ENCODE measurements at regions not wholly inside any gene's neighbourhood (a gene's known extent, or its start where the extent isn't known, plus 50 kb on each side); places are given as distances from the start of the nearest gene placed in this dataset.

GRCh38 chr2:84052913-84053312, 406.2 kb downstream of the SUCLG1 start:
- TF ChIP-seq CTCF (conservative IDR thresholded peaks at IDR 0.05), result no peak
- H3K27ac ChIP-seq, result no peak overlapping the region

DNA sequence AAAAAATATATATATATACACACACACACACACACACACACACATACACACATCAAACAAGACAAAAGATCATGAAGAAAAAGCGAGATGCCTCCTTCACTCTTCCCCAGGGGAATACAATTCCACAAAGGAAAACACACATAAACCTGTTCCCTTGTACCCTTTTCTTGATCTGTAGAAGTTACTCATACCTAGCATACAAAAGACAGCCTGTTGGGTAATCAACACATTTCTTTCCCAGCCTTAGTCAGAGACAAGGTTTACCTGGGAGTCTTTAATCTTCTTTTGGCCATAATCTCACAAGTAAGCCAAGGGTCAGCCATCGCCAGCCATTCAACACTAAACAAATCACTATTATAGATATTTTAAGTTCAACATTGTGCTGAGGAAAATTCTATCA, 407.0 kb downstream of the SUCLG1 start:
- no peak for TF ChIP-seq CTCF (conservative IDR thresholded peaks at IDR 0.05)
- no peak overlapping the region for H3K27ac ChIP-seq

- no peak for TF ChIP-seq CTCF (conservative IDR thresholded peaks at IDR 0.05)
- H3K27ac ChIP-seq, result no peak overlapping the region
Measured at GRCh38 chr2:84048964-84049363, 410.1 kb downstream of the SUCLG1 start.

DNA sequence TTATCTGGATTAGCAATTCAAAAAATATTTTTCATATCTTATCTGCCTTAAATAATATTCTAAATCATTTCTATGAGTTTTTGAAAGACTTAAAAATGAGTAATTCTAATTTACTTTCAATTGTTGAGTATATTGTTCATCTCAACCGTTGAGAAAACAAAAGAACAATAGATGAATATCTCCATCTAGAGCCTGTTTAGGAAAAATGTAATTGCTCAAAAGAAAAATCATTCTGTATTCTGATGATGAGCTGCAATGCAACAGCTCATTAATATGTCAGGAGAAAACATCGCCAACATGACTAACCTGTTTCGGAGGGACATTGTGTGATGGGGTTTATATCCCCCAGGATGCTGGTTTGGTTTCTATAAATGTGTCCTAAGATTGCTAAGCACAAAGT, 417.6 kb downstream of the SUCLG1 start:
- H3K27ac ChIP-seq, result no peak overlapping the region
- 0 out of 2 replicates have a peak, but pooled peaks have one; percentile 11 for TF ChIP-seq CTCF (conservative IDR thresholded peaks at IDR 0.05)

- no peak for TF ChIP-seq CTCF (conservative IDR thresholded peaks at IDR 0.05)
- no peak overlapping the region for H3K27ac ChIP-seq
Measured at GRCh38 chr2:84040281-84040680, 418.8 kb downstream of the SUCLG1 start.

DNA sequence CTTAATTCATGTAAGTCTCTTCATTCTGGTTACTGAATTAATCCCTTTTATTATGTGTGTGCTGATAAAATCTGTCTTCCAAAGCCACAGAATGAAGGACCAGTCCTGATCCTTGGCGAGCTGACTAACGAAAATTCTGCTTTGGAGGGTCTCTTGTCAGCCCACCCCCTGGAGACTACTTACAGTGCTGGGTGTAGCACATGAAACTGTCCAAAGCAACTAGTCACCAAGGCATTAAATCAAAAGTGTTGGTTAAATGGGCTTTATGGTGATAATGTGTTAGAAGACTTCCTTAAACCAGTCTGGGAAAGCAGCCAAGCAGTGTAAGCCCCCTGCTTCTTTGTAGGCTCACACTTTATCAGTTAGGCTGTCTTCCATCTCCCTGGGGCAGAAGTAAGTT, 420.2 kb downstream of the SUCLG1 start:
- no peak for TF ChIP-seq CTCF (conservative IDR thresholded peaks at IDR 0.05)
- no peak overlapping the region for H3K27ac ChIP-seq

DNA sequence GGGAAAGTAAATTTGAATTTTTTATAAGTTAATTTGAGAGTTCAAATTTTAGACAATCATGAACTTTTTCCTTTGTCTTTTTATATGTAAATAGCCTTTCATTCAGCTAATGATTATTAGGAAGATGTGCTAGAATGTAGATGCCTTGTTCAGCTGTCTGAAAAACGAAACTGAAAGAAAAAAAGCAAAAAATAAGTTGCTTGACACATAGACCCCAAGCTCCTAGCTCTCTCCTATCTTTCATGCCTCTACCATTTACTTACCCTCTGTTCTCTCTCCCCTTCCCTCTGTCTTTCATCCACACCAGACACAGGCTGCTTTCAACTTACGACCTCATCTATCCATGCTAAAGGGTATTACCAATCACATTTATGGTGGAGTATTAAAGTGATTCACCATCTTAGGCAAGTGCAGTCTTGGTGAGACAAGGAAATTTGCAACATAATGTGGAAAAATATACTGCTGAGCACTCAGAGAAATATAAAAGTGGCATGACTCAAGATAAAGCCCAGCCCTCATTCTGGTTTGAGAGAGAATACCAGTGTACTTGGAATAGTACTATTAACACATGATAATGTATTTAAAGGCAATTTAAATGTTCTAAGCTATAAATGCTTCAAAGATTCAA, 425.6 kb downstream of the SUCLG1 start:
- no peak overlapping the region for H3K27ac ChIP-seq
- TF ChIP-seq CTCF (conservative IDR thresholded peaks at IDR 0.05), result no peak

All from VCaP (cell line).